Glutamatergic neuron (in vitro differentiated cells): ENCODE measurements at regions not wholly inside any gene's neighbourhood (a gene's known extent, or its start where the extent isn't known, plus 50 kb on each side); places are given as distances from the start of the nearest gene placed in this dataset.

Experiments
- DNase-seq: peaks from one replicate; pipeline ENCODE4 v3.0.0; 2022
- H3K27ac Mint-ChIP-seq: one replicate; pipeline ENCODE4 v1.8.0; 2020; ENCODE audit warnings: mild to moderate bottlenecking, mixed read lengths, inconsistent platforms; ENCODE audit not compliant: unreplicated experiment
- H3K27me3 Mint-ChIP-seq: one replicate; pipeline ENCODE4 v1.8.0; 2020; ENCODE audit warnings: mild to moderate bottlenecking, moderate library complexity, mixed read lengths, inconsistent platforms; ENCODE audit not compliant: unreplicated experiment
- H3K36me3 Mint-ChIP-seq: one replicate; pipeline ENCODE4 v1.8.0; 2020; ENCODE audit warnings: mild to moderate bottlenecking, mixed read lengths, inconsistent platforms; ENCODE audit not compliant: unreplicated experiment
- H3K4me1 Mint-ChIP-seq: one replicate; pipeline ENCODE4 v1.8.0; 2020; ENCODE audit warnings: mild to moderate bottlenecking, low read depth, mixed read lengths, inconsistent platforms; ENCODE audit not compliant: unreplicated experiment
- H3K4me3 Mint-ChIP-seq: one replicate; pipeline ENCODE4 v1.8.0; 2020; ENCODE audit warnings: mild to moderate bottlenecking, mixed read lengths, inconsistent platforms; ENCODE audit not compliant: unreplicated experiment
- H3K9me3 Mint-ChIP-seq: one replicate; pipeline ENCODE4 v1.8.0; 2020; ENCODE audit warnings: mild to moderate bottlenecking, moderate library complexity, mixed read lengths, inconsistent platforms; ENCODE audit not compliant: unreplicated experiment
- TF ChIP-seq, protein P1 (sequence below): fragments of 200-600 bp; sonication (generic); IDR thresholded peaks from one replicate; pipeline ENCODE4 v1.5.0; 2021; ENCODE audit not compliant: partially characterized antibody, unreplicated experiment

DNA sequence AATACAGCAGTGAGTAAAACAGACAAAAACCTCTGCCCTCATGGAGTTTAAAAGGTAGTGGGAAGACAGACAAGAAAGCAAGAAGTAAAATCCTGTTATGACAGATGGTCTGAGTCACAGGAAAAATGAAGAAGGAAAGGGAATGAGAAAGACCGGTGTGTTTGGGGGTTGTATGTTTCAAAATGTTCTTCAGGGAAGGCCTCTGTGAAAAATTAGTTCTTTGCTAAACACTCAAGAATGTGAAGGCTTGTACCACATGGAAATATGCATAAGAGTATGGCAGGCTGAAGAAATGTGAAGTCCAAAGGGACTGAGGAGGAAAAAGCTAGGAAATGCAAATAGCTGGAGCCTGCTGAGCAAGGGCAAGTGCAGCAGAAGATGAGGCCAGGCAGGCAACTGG is 315.9 kb upstream of the SEMA3A start:
- H3K4me3 Mint-ChIP-seq = peak overlapping the region; percentile 2
- no peak for DNase-seq
- no peaks in the 10 kb centered on the region for H3K9me3 Mint-ChIP-seq
- TF ChIP-seq, protein P1, sequence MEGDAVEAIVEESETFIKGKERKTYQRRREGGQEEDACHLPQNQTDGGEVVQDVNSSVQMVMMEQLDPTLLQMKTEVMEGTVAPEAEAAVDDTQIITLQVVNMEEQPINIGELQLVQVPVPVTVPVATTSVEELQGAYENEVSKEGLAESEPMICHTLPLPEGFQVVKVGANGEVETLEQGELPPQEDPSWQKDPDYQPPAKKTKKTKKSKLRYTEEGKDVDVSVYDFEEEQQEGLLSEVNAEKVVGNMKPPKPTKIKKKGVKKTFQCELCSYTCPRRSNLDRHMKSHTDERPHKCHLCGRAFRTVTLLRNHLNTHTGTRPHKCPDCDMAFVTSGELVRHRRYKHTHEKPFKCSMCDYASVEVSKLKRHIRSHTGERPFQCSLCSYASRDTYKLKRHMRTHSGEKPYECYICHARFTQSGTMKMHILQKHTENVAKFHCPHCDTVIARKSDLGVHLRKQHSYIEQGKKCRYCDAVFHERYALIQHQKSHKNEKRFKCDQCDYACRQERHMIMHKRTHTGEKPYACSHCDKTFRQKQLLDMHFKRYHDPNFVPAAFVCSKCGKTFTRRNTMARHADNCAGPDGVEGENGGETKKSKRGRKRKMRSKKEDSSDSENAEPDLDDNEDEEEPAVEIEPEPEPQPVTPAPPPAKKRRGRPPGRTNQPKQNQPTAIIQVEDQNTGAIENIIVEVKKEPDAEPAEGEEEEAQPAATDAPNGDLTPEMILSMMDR = no peak
- H3K36me3 Mint-ChIP-seq = no peaks in the 10 kb centered on the region
- peaks cover 27% of the 10 kb centered on the region for H3K4me1 Mint-ChIP-seq
- peak overlapping the region; percentile 6 for H3K27ac Mint-ChIP-seq
- peaks cover 5% of the 10 kb centered on the region for H3K27me3 Mint-ChIP-seq

DNA sequence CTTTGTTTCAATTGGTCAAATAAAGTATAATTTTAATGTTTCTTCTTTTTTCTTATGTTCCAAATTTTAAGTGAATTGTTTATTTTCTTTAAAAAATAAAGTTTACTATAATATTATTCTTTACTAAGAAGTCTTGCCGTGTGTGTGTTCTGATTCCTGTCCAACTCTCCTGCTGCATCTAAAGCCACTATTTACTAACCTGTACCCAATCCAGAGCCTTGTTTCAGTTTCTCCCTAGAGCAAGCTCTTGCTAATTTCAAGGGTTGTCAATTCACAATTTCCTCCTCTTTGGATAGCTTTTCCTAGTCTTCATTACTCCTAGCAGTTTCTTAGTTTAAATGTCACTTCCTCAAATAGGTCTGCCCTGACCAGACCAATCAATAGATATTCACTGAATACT is 314.9 kb upstream of the SEMA3A start:
- Mint-ChIP-seq H3K4me1 (peaks cover 27% of the 10 kb centered on the region), H3K27me3 (peaks cover 5% of the 10 kb centered on the region), H3K36me3 (no peaks in the 10 kb centered on the region), H3K4me3 (no peak overlapping the region), H3K9me3 (no peaks in the 10 kb centered on the region), H3K27ac (no peak overlapping the region)
- TF ChIP-seq, protein P1 = no peak
- no peak for DNase-seq

DNA sequence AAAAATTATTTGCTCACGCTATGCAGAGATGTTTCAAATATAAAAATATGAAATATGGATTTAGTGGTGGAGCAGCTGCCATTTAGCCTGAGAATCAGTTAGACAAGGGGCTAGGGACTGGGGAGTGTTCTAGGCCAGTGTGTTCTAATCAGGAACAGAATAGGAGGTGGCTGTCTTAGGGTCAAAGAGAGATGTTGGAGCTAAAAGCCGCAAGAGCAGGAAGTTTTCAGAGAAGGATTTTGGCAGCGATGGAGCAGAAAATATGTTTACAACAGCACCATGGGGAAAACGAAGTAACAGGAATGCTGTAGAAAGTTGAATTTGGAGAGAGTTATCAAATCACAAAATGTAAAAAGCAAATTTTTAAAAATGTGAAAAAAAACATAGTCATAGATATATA is 314.0 kb upstream of the SEMA3A start:
- TF ChIP-seq, protein P1 = no peak
- Mint-ChIP-seq H3K27ac (no peak overlapping the region), H3K9me3 (no peaks in the 10 kb centered on the region), H3K4me1 (peaks cover 22% of the 10 kb centered on the region), H3K4me3 (no peak overlapping the region), H3K27me3 (peaks cover 5% of the 10 kb centered on the region), H3K36me3 (no peaks in the 10 kb centered on the region)
- DNase-seq = no peak

DNA sequence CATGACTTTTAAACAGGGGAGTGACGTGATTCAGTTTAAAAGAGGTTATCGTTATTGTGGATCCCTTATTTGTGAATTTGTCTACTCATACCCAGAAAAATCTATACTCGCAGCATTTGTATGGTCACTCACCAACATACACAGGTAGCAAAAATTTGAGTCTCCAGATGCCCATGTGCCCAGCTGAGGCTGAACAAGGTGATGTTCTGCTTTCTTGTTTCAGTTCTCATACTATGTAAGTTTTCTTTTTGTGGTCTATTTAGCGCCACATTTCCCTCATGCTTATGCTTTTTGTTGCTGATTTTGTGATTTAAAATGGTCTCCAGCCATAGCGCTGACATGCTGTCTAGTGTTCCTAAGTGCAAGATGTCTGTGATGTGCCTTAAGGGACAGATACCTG is 312.9 kb upstream of the SEMA3A start:
- TF ChIP-seq, protein P1 = no peak
- DNase-seq = no peak
- Mint-ChIP-seq H3K27ac (no peak overlapping the region), H3K4me1 (peaks cover 18% of the 10 kb centered on the region), H3K9me3 (no peaks in the 10 kb centered on the region), H3K4me3 (no peak overlapping the region), H3K27me3 (peaks cover 2% of the 10 kb centered on the region), H3K36me3 (no peaks in the 10 kb centered on the region)

DNA sequence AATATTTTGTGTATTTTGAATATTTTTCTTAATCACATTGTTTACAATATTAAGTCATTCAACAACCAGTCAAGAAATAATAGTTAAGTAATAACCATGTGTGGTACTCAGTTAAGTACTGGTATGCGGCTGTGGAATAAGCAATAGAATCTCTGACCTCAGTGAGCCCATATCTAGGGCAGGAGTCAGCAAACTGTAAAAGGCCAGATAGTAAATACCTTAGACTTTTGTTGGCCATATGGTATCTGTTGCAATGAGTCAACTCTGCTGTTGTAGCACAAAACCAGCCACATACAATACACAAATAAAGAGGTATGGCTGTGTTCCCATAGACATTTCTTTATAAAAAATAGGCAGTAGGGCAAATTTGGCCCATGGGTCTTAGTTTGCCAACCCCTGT is 311.6 kb upstream of the SEMA3A start:
- H3K9me3 Mint-ChIP-seq = no peaks in the 10 kb centered on the region
- DNase-seq = no peak
- H3K4me1 Mint-ChIP-seq = peaks cover 11% of the 10 kb centered on the region
- peaks cover 2% of the 10 kb centered on the region for H3K27me3 Mint-ChIP-seq
- no peaks in the 10 kb centered on the region for H3K36me3 Mint-ChIP-seq
- TF ChIP-seq, protein P1 = no peak
- H3K27ac Mint-ChIP-seq = no peak overlapping the region
- no peak overlapping the region for H3K4me3 Mint-ChIP-seq
